Uterus (tissue), 3 donors: ENCODE measurements at regions not wholly inside any gene's neighbourhood (a gene's known extent, or its start where the extent isn't known, plus 50 kb on each side); places are given as distances from the start of the nearest gene placed in this dataset.

Experiments used
- DNase-seq, 2 donors: peaks; one replicate each; pipeline ENCODE4 v3.0.0-alpha.2; 2019 to 2020
- H3K27ac ChIP-seq, 2 donors: fragments of 200-600 bp; sonication (generic); 1 replicate in 1 of 2; 2 replicates in 1 of 2; pipeline ENCODE4 v1.5.1; 2016 to 2018
- H3K27me3 ChIP-seq, 2 donors: fragments of 200-600 bp; sonication (generic); one replicate each; pipeline ENCODE4 v1.5.1; 2018 to 2019; ENCODE audit warnings: control low read depth in 1 of 2
- H3K36me3 ChIP-seq, 2 donors: fragments of 200-600 bp; sonication (generic); one replicate each; pipeline ENCODE4 v1.5.1; 2019; ENCODE audit warnings: control low read depth in 1 of 2
- H3K4me1 ChIP-seq, 2 donors: fragments of 200-600 bp; sonication (generic); one replicate each; pipeline ENCODE4 v1.5.1; 2018 to 2019; ENCODE audit warnings: control low read depth in 1 of 2
- H3K4me3 ChIP-seq, 2 donors: fragments of 200-600 bp; sonication (generic); 1 replicate in 1 of 2; 2 replicates in 1 of 2; pipeline ENCODE4 v1.5.1; 2018 to 2019; ENCODE audit warnings: mild to moderate bottlenecking in 1 of 2
- H3K9me3 ChIP-seq, 2 donors: fragments of 200-600 bp; sonication (generic); one replicate each; pipeline ENCODE4 v1.5.1; 2019; ENCODE audit warnings: control low read depth in 1 of 2
- CTCF ChIP-seq, 4 experiments: fragments of 200-600 bp in 2 of 4; fragments of 450-650 bp in 2 of 4; sonication (generic) in 2 of 4; IDR thresholded peaks; one replicate each; pipeline ENCODE4 v1.5.1; 2016 to 2019; ENCODE audit warnings: antibody characterized with exemption in 4 of 4, mild to moderate bottlenecking in 2 of 4, moderate library complexity in 1 of 4
- POLR2A ChIP-seq, 2 donors: fragments of 450-650 bp; IDR thresholded peaks; one replicate each; pipeline ENCODE4 v1.6.1; 2016; ENCODE audit warnings: antibody characterized with exemption in 2 of 2, mild to moderate bottlenecking in 1 of 2, moderate library complexity in 1 of 2
- intact Hi-C: fragments of 100-400 bp; cut with DNase I; formaldehyde crosslinking; loops from one replicate; pipeline ENCODE4 v1.15.1; 2023; ENCODE audit warnings: low total_unique reads
- donor health status: DM: yes; HTN: yes; CAD: no.

GRCh38 chr3:43948013-43948412 lies 257.3 kb downstream of the ABHD5 start:
- intact Hi-C loops: no loop called here
- H3K27me3 ChIP-seq: no peaks in the 10 kb centered on the region
- no peak overlapping the region for H3K4me3 ChIP-seq
- H3K4me1 ChIP-seq: no peaks in the 10 kb centered on the region
- no peak for DNase-seq
- H3K9me3 ChIP-seq: no peaks in the 10 kb centered on the region
- H3K27ac ChIP-seq: no peak overlapping the region
- no peaks in the 10 kb centered on the region for H3K36me3 ChIP-seq
- no peak for TF ChIP-seq POLR2A (IDR thresholded peaks at IDR 0.05)
- no peak for TF ChIP-seq CTCF (IDR thresholded peaks at IDR 0.05)

GRCh38 chr3:43949594-43949993 lies 258.9 kb downstream of the ABHD5 start:
- no peak for TF ChIP-seq POLR2A (IDR thresholded peaks at IDR 0.05)
- no peak for TF ChIP-seq CTCF (IDR thresholded peaks at IDR 0.05)
- DNase-seq: no peak
- Histone ChIP-seq H3K4me3 (no peak overlapping the region), H3K9me3 (no peaks in the 10 kb centered on the region), H3K27me3 (no peaks in the 10 kb centered on the region), H3K27ac (no peak overlapping the region), H3K36me3 (no peaks in the 10 kb centered on the region), H3K4me1 (no peaks in the 10 kb centered on the region)
- intact Hi-C loops: no loop called here

DNA sequence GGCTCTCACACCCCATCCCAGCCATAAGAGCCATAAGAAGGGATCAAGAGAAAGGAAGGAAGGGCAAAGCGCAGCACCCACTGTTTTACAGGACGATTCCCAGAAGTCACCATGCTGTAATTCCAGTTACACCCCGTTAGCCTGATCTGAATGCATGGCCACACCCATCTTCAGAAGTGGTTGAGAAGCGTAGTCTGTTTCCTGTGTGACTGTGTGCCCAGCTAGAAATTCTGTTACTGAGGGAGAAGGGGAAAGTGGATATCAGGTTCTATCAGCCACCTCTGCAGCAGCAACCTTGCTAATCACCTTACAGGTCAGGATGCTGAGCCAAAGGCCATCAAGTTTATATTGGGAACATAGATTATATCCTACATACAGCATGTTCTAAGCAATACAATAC lies 260.0 kb downstream of the ABHD5 start:
- DNase-seq: no peak
- Histone ChIP-seq H3K4me3 (no peak overlapping the region), H3K9me3 (no peaks in the 10 kb centered on the region), H3K27me3 (no peaks in the 10 kb centered on the region), H3K27ac (no peak overlapping the region), H3K36me3 (no peaks in the 10 kb centered on the region), H3K4me1 (no peaks in the 10 kb centered on the region)
- no peak for TF ChIP-seq POLR2A (IDR thresholded peaks at IDR 0.05)
- TF ChIP-seq CTCF (IDR thresholded peaks at IDR 0.05): no peak
- intact Hi-C loops: no loop called here

GRCh38 chr3:43951813-43952212 lies 261.1 kb downstream of the ABHD5 start:
- intact Hi-C loops: no loop called here
- no peak for TF ChIP-seq CTCF (IDR thresholded peaks at IDR 0.05)
- TF ChIP-seq POLR2A (IDR thresholded peaks at IDR 0.05): no peak
- Histone ChIP-seq H3K36me3 (no peaks in the 10 kb centered on the region), H3K9me3 (no peaks in the 10 kb centered on the region), H3K27me3 (no peaks in the 10 kb centered on the region), H3K27ac (no peak overlapping the region), H3K4me1 (no peaks in the 10 kb centered on the region), H3K4me3 (no peak overlapping the region)
- no peak for DNase-seq

- H3K9me3 ChIP-seq: no peaks in the 10 kb centered on the region
- intact Hi-C loops: no loop called here
- DNase-seq: no peak
- no peaks in the 10 kb centered on the region for H3K4me1 ChIP-seq
- TF ChIP-seq POLR2A (IDR thresholded peaks at IDR 0.05) (no peak), CTCF (IDR thresholded peaks at IDR 0.05) (no peak)
- H3K27me3 ChIP-seq: no peaks in the 10 kb centered on the region
- no peaks in the 10 kb centered on the region for H3K36me3 ChIP-seq
- no peak overlapping the region for H3K4me3 ChIP-seq
- no peak overlapping the region for H3K27ac ChIP-seq
These were observed 262.6 kb downstream of the ABHD5 start for GRCh38 chr3:43953380-43953779.
